GM23338 (cell line): ENCODE measurements at regions not wholly inside any gene's neighbourhood (a gene's known extent, or its start where the extent isn't known, plus 50 kb on each side); places are given as distances from the start of the nearest gene placed in this dataset.

ENCODE experiments used
- ATAC-seq: fragments of 200-7000 bp; cut with Tn5 transposase; 3 replicates; pipeline ENCODE4 v1.9.1; 2020
- DNase-seq: peaks from one replicate; pipeline ENCODE4 v3.0.0-alpha.2; 2015; ENCODE audit warnings: low spot score
- H2AFZ ChIP-seq: fragments of 200-600 bp; sonication (generic); 2 replicates; pipeline ENCODE4 v1.8.0; 2016; ENCODE audit warnings: antibody characterized with exemption, mild to moderate bottlenecking, moderate library complexity
- H3F3A ChIP-seq: fragments of 200-600 bp; sonication (generic); replicated peaks from 2 replicates; pipeline ENCODE4 v1.8.0; 2017; ENCODE audit warnings: antibody characterized with exemption, mixed run types, low read depth
- H3K27ac ChIP-seq: fragments of 200-600 bp; sonication (generic); 2 replicates; pipeline ENCODE4 v1.6.1; 2016; ENCODE audit warnings: low read depth
- H3K27me3 ChIP-seq: fragments of 200-600 bp; sonication (generic); 2 replicates; pipeline ENCODE4 v1.8.0; 2016; ENCODE audit warnings: mild to moderate bottlenecking, mixed run types, moderate library complexity; ENCODE audit not compliant: insufficient read depth
- H3K36me3 ChIP-seq: fragments of 200-600 bp; sonication (generic); 2 replicates; pipeline ENCODE4 v1.8.0; 2016; ENCODE audit warnings: mild to moderate bottlenecking; ENCODE audit not compliant: insufficient read depth
- H3K4me1 ChIP-seq: fragments of 200-600 bp; sonication (generic); 2 replicates; pipeline ENCODE4 v1.8.0; 2016; ENCODE audit warnings: mild to moderate bottlenecking, moderate library complexity; ENCODE audit not compliant: insufficient read depth
- H3K4me2 ChIP-seq: fragments of 200-600 bp; sonication (generic); 2 replicates; pipeline ENCODE4 v1.7.1; 2017; ENCODE audit warnings: mixed run types
- H3K4me3 ChIP-seq: fragments of 200-600 bp; sonication (generic); 2 replicates; pipeline ENCODE4 v1.6.1; 2016; ENCODE audit warnings: mixed run types
- H3K79me2 ChIP-seq: fragments of 200-600 bp; sonication (generic); replicated peaks from 2 replicates; pipeline ENCODE4 v1.8.0; 2017; ENCODE audit warnings: mild to moderate bottlenecking; ENCODE audit not compliant: insufficient read depth
- H3K9me2 ChIP-seq: fragments of 200-600 bp; sonication (generic); 2 replicates; pipeline ENCODE4 v1.8.0; 2017; ENCODE audit not compliant: insufficient read depth
- H4K20me1 ChIP-seq: fragments of 200-600 bp; sonication (generic); replicated peaks from 2 replicates; pipeline ENCODE4 v1.8.0; 2017; ENCODE audit warnings: mild to moderate bottlenecking; ENCODE audit not compliant: insufficient read depth
- H3K27ac Mint-ChIP-seq: 2 replicates; pipeline ENCODE4 v1.8.0; 2020; ENCODE audit warnings: inconsistent platforms, mild to moderate bottlenecking, moderate library complexity, mixed read lengths
- H3K27me3 Mint-ChIP-seq: 3 replicates; pipeline ENCODE4 v1.8.0; 2022; ENCODE audit warnings: low read depth, mild to moderate bottlenecking, moderate library complexity, mixed read lengths, inconsistent platforms; ENCODE audit not compliant: insufficient read depth, poor library complexity
- H3K36me3 Mint-ChIP-seq: 3 replicates; pipeline ENCODE4 v1.8.0; 2021; ENCODE audit warnings: low read depth, mild to moderate bottlenecking, inconsistent platforms, moderate library complexity, mixed read lengths
- H3K4me1 Mint-ChIP-seq: 3 replicates; pipeline ENCODE4 v1.8.0; 2020; ENCODE audit warnings: mild to moderate bottlenecking, inconsistent platforms, mixed read lengths
- H3K4me3 Mint-ChIP-seq: 3 replicates; pipeline ENCODE4 v1.8.0; 2021; ENCODE audit warnings: moderate library complexity, mild to moderate bottlenecking, inconsistent platforms, mixed read lengths
- H3K9me3 Mint-ChIP-seq: 3 replicates; pipeline ENCODE4 v1.8.0; 2020; ENCODE audit warnings: moderate library complexity, mild to moderate bottlenecking, inconsistent platforms, mixed read lengths
- CREB1 ChIP-seq: fragments of 250-450 bp; sonication (Bioruptor Pico); IDR thresholded peaks from 2 replicates; pipeline ENCODE4 v1.5.0; 2020; ENCODE audit warnings: low read depth, mild to moderate bottlenecking, moderate library complexity
- CTCF ChIP-seq, 2 experiments: fragments of 200-600 bp in 1 of 2; sonication (generic) in 1 of 2; conservative IDR thresholded peaks; 2 replicates each; pipeline versions ENCODE4 v1.5.1 to v1.6.1; 2016 to 2017; ENCODE audit warnings: antibody characterized with exemption in 2 of 2, low read depth in 2 of 2, mild to moderate bottlenecking in 2 of 2, moderate library complexity in 1 of 2
- ETS1 ChIP-seq: IDR thresholded peaks from 2 replicates; pipeline ENCODE4 v1.6.1; 2016; ENCODE audit warnings: antibody characterized with exemption
- EZH2 ChIP-seq: fragments of 200-600 bp; sonication (generic); IDR thresholded peaks from one replicate; pipeline ENCODE4 v1.8.0; 2017; ENCODE audit warnings: antibody characterized with exemption, mild to moderate bottlenecking, low read depth; ENCODE audit not compliant: unreplicated experiment
- EZH2phosphoT487 ChIP-seq: fragments of 200-600 bp; sonication (generic); IDR thresholded peaks from one replicate; pipeline ENCODE4 v1.8.1; 2018; ENCODE audit warnings: antibody characterized with exemption; ENCODE audit not compliant: unreplicated experiment
- JUNB ChIP-seq: IDR thresholded peaks from one replicate; pipeline ENCODE4 v1.6.1; 2016; ENCODE audit warnings: antibody characterized with exemption; ENCODE audit not compliant: unreplicated experiment
- NANOG ChIP-seq: IDR thresholded peaks from 2 replicates; pipeline ENCODE4 v1.6.1; 2016; ENCODE audit warnings: antibody characterized with exemption, borderline replicate concordance
- POLR2AphosphoS5 ChIP-seq: IDR thresholded peaks from 2 replicates; pipeline ENCODE4 v1.6.1; 2016; ENCODE audit warnings: antibody characterized with exemption, low read depth
- REST ChIP-seq: IDR thresholded peaks from one replicate; pipeline ENCODE4 v1.6.1; 2018; ENCODE audit warnings: antibody characterized with exemption; ENCODE audit not compliant: unreplicated experiment
- STAT1 ChIP-seq: IDR thresholded peaks from one replicate; pipeline ENCODE4 v1.6.1; 2016; ENCODE audit warnings: antibody characterized with exemption; ENCODE audit not compliant: unreplicated experiment
- ZNF114 ChIP-seq: fragments of 250-450 bp; sonication (Bioruptor Pico); IDR thresholded peaks from 2 replicates; pipeline ENCODE4 v1.5.0; 2020; ENCODE audit warnings: mild to moderate bottlenecking, moderate library complexity
- ZNF331 ChIP-seq: fragments of 250-450 bp; sonication (Bioruptor Pico); IDR thresholded peaks from 2 replicates; pipeline ENCODE4 v1.5.0; 2020; ENCODE audit warnings: low read depth, mild to moderate bottlenecking, moderate library complexity
- ZNF462 ChIP-seq: fragments of 250-450 bp; sonication (Bioruptor Pico); IDR thresholded peaks from 2 replicates; pipeline ENCODE4 v1.5.0; 2020; ENCODE audit warnings: mild to moderate bottlenecking, moderate library complexity

- H3K27me3 Mint-ChIP-seq: peaks cover 23% of the 10 kb centered on the region
- no peak overlapping the region for H3K4me2 ChIP-seq
- no peaks in the 10 kb centered on the region for H3K36me3 Mint-ChIP-seq
Measured at GRCh38 chr5:171635028-171635427, 150.6 kb upstream of the SMIM23 start.

More at GRCh38 chr5:171635028-171635427, 150.6 kb upstream of the SMIM23 start:
- Mint-ChIP-seq H3K4me1 (no peaks in the 10 kb centered on the region), H3K9me3 (no peaks in the 10 kb centered on the region), H3K27ac (no peak overlapping the region), H3K4me3 (no peak overlapping the region)
- Histone ChIP-seq H3F3A (no peaks in the 10 kb centered on the region), H3K36me3 (no peaks in the 10 kb centered on the region), H3K27me3 (peaks cover 17% of the 10 kb centered on the region), H4K20me1 (no peaks in the 10 kb centered on the region; the same call in 1 of the 2 replicates), H3K4me3 (no peak overlapping the region), H3K27ac (no peak overlapping the region), H2AFZ (0 out of 2 replicates have a peak overlapping the region, but pooled peaks have one; percentile 47), H3K79me2 (no peaks in the 10 kb centered on the region), H3K4me1 (peaks cover 5% of the 10 kb centered on the region), H3K9me2 (no peaks in the 10 kb centered on the region)
- TF ChIP-seq JUNB: no peak
- TF ChIP-seq REST: no peak
- TF ChIP-seq ETS1: no peak
- no peak for TF ChIP-seq CTCF (conservative IDR thresholded peaks at IDR 0.05; ENCODE audit: low read depth in 2 of 2)
- TF ChIP-seq ZNF114 (CRISPR knock-in tag): no peak
- no peak for TF ChIP-seq POLR2AphosphoS5
- TF ChIP-seq EZH2: no peak
- TF ChIP-seq ZNF331: no peak
- TF ChIP-seq CREB1 (CRISPR knock-in tag): no peak
- no peak for TF ChIP-seq STAT1
- no peak for TF ChIP-seq NANOG
- TF ChIP-seq ZNF462 (CRISPR knock-in tag): no peak
- no peak for TF ChIP-seq EZH2phosphoT487
- ATAC-seq (no peak), DNase-seq (no peak)
